GM12878 (cell line): ENCODE measurements at regions not wholly inside any gene's neighbourhood (a gene's known extent, or its start where the extent isn't known, plus 50 kb on each side); places are given as distances from the start of the nearest gene placed in this dataset.

Experiments
- ATF7 ChIP-seq: fragments of 450-650 bp; IDR thresholded peaks from 2 replicates; pipeline ENCODE4 v1.6.1; 2016; ENCODE audit warnings: low read depth, mild to moderate bottlenecking
- BACH1 ChIP-seq: fragments of 450-650 bp; IDR thresholded peaks from 2 replicates; pipeline ENCODE4 v1.6.1; 2017; ENCODE audit warnings: mild to moderate bottlenecking, borderline replicate concordance
- BMI1 ChIP-seq: fragments of 450-650 bp; IDR thresholded peaks from 2 replicates; pipeline ENCODE4 v1.6.1; 2016; ENCODE audit warnings: mild to moderate bottlenecking, moderate library complexity, borderline replicate concordance
- CTCF ChIP-seq, 3 experiments: IDR thresholded peaks in 2 of 3; conservative IDR thresholded peaks in 1 of 3; 2 replicates each; pipeline ENCODE4 v1.5.1; 2011; ENCODE audit warnings: low read depth in 3 of 3, low read length in 3 of 3, mild to moderate bottlenecking in 3 of 3, control low read depth in 2 of 3, moderate library complexity in 2 of 3, inconsistent platforms in 1 of 3, mixed read lengths in 1 of 3; ENCODE audit not compliant: control insufficient read depth in 2 of 3, insufficient read depth in 1 of 3; ENCODE audit errors: extremely low read depth in 1 of 3
- MAX ChIP-seq: IDR thresholded peaks from 2 replicates; pipeline ENCODE4 v1.6.1; 2012; ENCODE audit warnings: low read depth, low read length, improper control_type of control experiment
- POLR2AphosphoS5 ChIP-seq: IDR thresholded peaks from 2 replicates; pipeline ENCODE4 v1.6.1; 2011; ENCODE audit warnings: mild to moderate bottlenecking, low read length, inconsistent platforms
- POU2F2 ChIP-seq: IDR thresholded peaks from 3 replicates; pipeline ENCODE4 v1.6.1; 2011; ENCODE audit warnings: low read depth, mild to moderate bottlenecking, low read length, borderline replicate concordance
- RAD21 ChIP-seq: IDR thresholded peaks from 2 replicates; pipeline ENCODE4 v1.6.1; 2011; ENCODE audit warnings: mild to moderate bottlenecking, low read depth, low read length, moderate library complexity; ENCODE audit not compliant: insufficient read depth
- SUZ12 ChIP-seq: fragments of 200-600 bp; sonication (generic); IDR thresholded peaks from one replicate; pipeline ENCODE4 v1.6.1; 2018; ENCODE audit warnings: antibody characterized with exemption, mild to moderate bottlenecking; ENCODE audit not compliant: unreplicated experiment
- ZZZ3 ChIP-seq: IDR thresholded peaks from 2 replicates; pipeline ENCODE4 v1.6.1; 2011; ENCODE audit warnings: low read depth; ENCODE audit not compliant: control insufficient read depth, insufficient read length
- TF ChIP-seq, protein P1 (sequence below): IDR thresholded peaks from 2 replicates; pipeline ENCODE4 v1.6.1; 2011; ENCODE audit warnings: low read depth, low read length, improper control_type of control experiment, borderline replicate concordance

- TF ChIP-seq BACH1 (no peak), POU2F2 (no peak), CTCF (IDR thresholded peaks at IDR 0.05 in 2 of 3, conservative IDR thresholded peaks at IDR 0.05 in 1 of 3; ENCODE audit: control insufficient read depth in 2 of 3, extremely low read depth in 1 of 3, insufficient read depth in 1 of 3, low read depth in 3 of 3, low read length in 3 of 3) (no peak), SUZ12 (no peak), ATF7 (no peak), BMI1 (no peak), POLR2AphosphoS5 (no peak), ZZZ3 (no peak), MAX (no peak), RAD21 (no peak)
- TF ChIP-seq, protein P1, sequence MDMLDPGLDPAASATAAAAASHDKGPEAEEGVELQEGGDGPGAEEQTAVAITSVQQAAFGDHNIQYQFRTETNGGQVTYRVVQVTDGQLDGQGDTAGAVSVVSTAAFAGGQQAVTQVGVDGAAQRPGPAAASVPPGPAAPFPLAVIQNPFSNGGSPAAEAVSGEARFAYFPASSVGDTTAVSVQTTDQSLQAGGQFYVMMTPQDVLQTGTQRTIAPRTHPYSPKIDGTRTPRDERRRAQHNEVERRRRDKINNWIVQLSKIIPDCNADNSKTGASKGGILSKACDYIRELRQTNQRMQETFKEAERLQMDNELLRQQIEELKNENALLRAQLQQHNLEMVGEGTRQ = no peak
Observed at GRCh38 chr7:106590209-106590816, 70.6 kb downstream of the CCDC71L start.
